SK-N-MC (cell line): ENCODE measurements at regions not wholly inside any gene's neighbourhood (a gene's known extent, or its start where the extent isn't known, plus 50 kb on each side); places are given as distances from the start of the nearest gene placed in this dataset.

ENCODE experiments used
- DNase-seq: peaks from one replicate; pipeline ENCODE4 v3.0.0-alpha.2; 2011; ENCODE audit warnings: low read depth, low spot score
- H3K27ac ChIP-seq: fragments of 200-600 bp; sonication (generic); 2 replicates; pipeline ENCODE4 v1.5.1; 2016; ENCODE audit warnings: mixed run types
- H3K36me3 ChIP-seq: fragments of 200-600 bp; sonication (generic); 2 replicates; pipeline ENCODE4 v1.6.1; 2017; ENCODE audit warnings: antibody characterized with exemption, low read length, mixed read lengths; ENCODE audit not compliant: insufficient read depth
- H3K4me3 ChIP-seq: fragments of 200-600 bp; sonication (generic); 2 replicates; pipeline ENCODE4 v1.5.1; 2016
- H3K9ac ChIP-seq: fragments of 200-600 bp; sonication (generic); 2 replicates; pipeline ENCODE4 v1.8.0; 2017; ENCODE audit warnings: mixed run types, mixed read lengths; ENCODE audit not compliant: insufficient read length
- H3K9me3 ChIP-seq: fragments of 200-600 bp; sonication (generic); 2 replicates; pipeline ENCODE4 v1.6.1; 2017; ENCODE audit warnings: low read depth, mild to moderate bottlenecking, antibody characterized with exemption, low read length, moderate library complexity, mixed read lengths
- EZH2 ChIP-seq: fragments of 200-600 bp; sonication (generic); IDR thresholded peaks from one replicate; pipeline ENCODE4 v1.6.1; 2017; ENCODE audit warnings: antibody characterized with exemption
- FOXP2 ChIP-seq: optimal IDR thresholded peaks from 2 replicates; pipeline ENCODE3; 2011; ENCODE audit warnings: mild to moderate bottlenecking, moderate library complexity; ENCODE audit not compliant: insufficient read depth; ENCODE audit errors: extremely low read length, control extremely low read depth
- POLR2AphosphoS5 ChIP-seq: IDR thresholded peaks from 2 replicates; pipeline ENCODE4 v1.6.1; 2012; ENCODE audit warnings: mild to moderate bottlenecking, low read depth, low read length, borderline replicate concordance

GRCh38 chr16:9522614-9523013 lies 431.2 kb downstream of the HAPSTR1 start:
- no peak overlapping the region for H3K9ac ChIP-seq
- no peaks in the 10 kb centered on the region for H3K36me3 ChIP-seq
- DNase-seq, result no peak
- no peak for TF ChIP-seq FOXP2
- no peak for TF ChIP-seq EZH2
- TF ChIP-seq POLR2AphosphoS5, result no peak
- H3K9me3 ChIP-seq, result no peaks in the 10 kb centered on the region
- H3K4me3 ChIP-seq, result no peak overlapping the region
- no peak overlapping the region for H3K27ac ChIP-seq

GRCh38 chr16:9523994-9524393 lies 432.6 kb downstream of the HAPSTR1 start:
- H3K4me3 ChIP-seq, result no peak overlapping the region
- TF ChIP-seq FOXP2, result no peak

GRCh38 chr16:9525037-9525436 lies 433.6 kb downstream of the HAPSTR1 start:
- no peak overlapping the region for H3K4me3 ChIP-seq
- H3K9ac ChIP-seq, result no peak overlapping the region
- H3K9me3 ChIP-seq, result no peaks in the 10 kb centered on the region
- H3K27ac ChIP-seq, result no peak overlapping the region
- TF ChIP-seq FOXP2 (no peak), EZH2 (no peak), POLR2AphosphoS5 (no peak)
- no peaks in the 10 kb centered on the region for H3K36me3 ChIP-seq
- no peak for DNase-seq

More at GRCh38 chr16:9523994-9524393, 432.6 kb downstream of the HAPSTR1 start:
- H3K36me3 ChIP-seq, result no peaks in the 10 kb centered on the region
- no peak overlapping the region for H3K9ac ChIP-seq
- H3K27ac ChIP-seq, result no peak overlapping the region
- no peak for DNase-seq
- no peaks in the 10 kb centered on the region for H3K9me3 ChIP-seq

- H3K4me3 ChIP-seq, result no peak overlapping the region
- DNase-seq, result no peak
- H3K36me3 ChIP-seq, result no peaks in the 10 kb centered on the region
- no peaks in the 10 kb centered on the region for H3K9me3 ChIP-seq
- H3K9ac ChIP-seq, result no peak overlapping the region
- TF ChIP-seq FOXP2 (no peak), EZH2 (no peak), POLR2AphosphoS5 (no peak)
- no peak overlapping the region for H3K27ac ChIP-seq
Observed at GRCh38 chr16:9526791-9527190, 435.3 kb downstream of the HAPSTR1 start.

- no peaks in the 10 kb centered on the region for H3K36me3 ChIP-seq
- no peak overlapping the region for H3K4me3 ChIP-seq
- H3K9ac ChIP-seq, result no peak overlapping the region
- no peak overlapping the region for H3K27ac ChIP-seq
- DNase-seq, result no peak
- H3K9me3 ChIP-seq, result no peaks in the 10 kb centered on the region
- TF ChIP-seq EZH2 (no peak), FOXP2 (no peak), POLR2AphosphoS5 (no peak)
Observed at GRCh38 chr16:9527976-9528375, 436.5 kb downstream of the HAPSTR1 start.

- no peaks in the 10 kb centered on the region for H3K36me3 ChIP-seq
- TF ChIP-seq EZH2, result no peak
- TF ChIP-seq POLR2AphosphoS5, result no peak
- TF ChIP-seq FOXP2, result no peak
- no peak for DNase-seq
- H3K9me3 ChIP-seq, result no peaks in the 10 kb centered on the region
- no peak overlapping the region for H3K9ac ChIP-seq
- no peak overlapping the region for H3K27ac ChIP-seq
- no peak overlapping the region for H3K4me3 ChIP-seq
Observed at GRCh38 chr16:9528511-9529079, 437.2 kb downstream of the HAPSTR1 start.

- Histone ChIP-seq H3K4me3 (no peak overlapping the region), H3K9me3 (no peaks in the 10 kb centered on the region), H3K36me3 (no peaks in the 10 kb centered on the region), H3K27ac (no peak overlapping the region), H3K9ac (no peak overlapping the region)
- TF ChIP-seq EZH2, result no peak
- no peak for DNase-seq
Observed at GRCh38 chr16:9533042-9533441, 441.6 kb downstream of the HAPSTR1 start.

GRCh38 chr16:9534759-9535158 lies 443.3 kb downstream of the HAPSTR1 start:
- no peak for TF ChIP-seq POLR2AphosphoS5
- TF ChIP-seq FOXP2, result no peak
- TF ChIP-seq EZH2, result no peak
- Histone ChIP-seq H3K27ac (no peak overlapping the region), H3K36me3 (no peaks in the 10 kb centered on the region), H3K4me3 (no peak overlapping the region), H3K9ac (no peak overlapping the region), H3K9me3 (no peaks in the 10 kb centered on the region)
- no peak for DNase-seq

GRCh38 chr16:9536905-9537304 lies 445.5 kb downstream of the HAPSTR1 start:
- no peak for DNase-seq
- no peaks in the 10 kb centered on the region for H3K36me3 ChIP-seq
- TF ChIP-seq EZH2 (no peak), FOXP2 (no peak), POLR2AphosphoS5 (no peak)
- no peak overlapping the region for H3K9ac ChIP-seq
- no peak overlapping the region for H3K27ac ChIP-seq
- no peaks in the 10 kb centered on the region for H3K9me3 ChIP-seq
- H3K4me3 ChIP-seq, result no peak overlapping the region
